Heart left ventricle (tissue), 13 donors: ENCODE measurements at regions not wholly inside any gene's neighbourhood (a gene's known extent, or its start where the extent isn't known, plus 50 kb on each side); places are given as distances from the start of the nearest gene placed in this dataset.

Experiments
- CTCF ChIP-seq, 12 donors: fragments of 200-600 bp; sonication (generic) in 4 of 12; IDR thresholded peaks; one replicate each; pipeline versions ENCODE4 v1.5.0 to v1.8.0; 2018 to 2022; ENCODE audit warnings: antibody characterized with exemption in 12 of 12, mild to moderate bottlenecking in 5 of 12
- POLR2A ChIP-seq, 2 donors: fragments of 450-650 bp; IDR thresholded peaks; one replicate each; pipeline ENCODE4 v1.6.1; 2017; ENCODE audit warnings: antibody characterized with exemption in 2 of 2, mild to moderate bottlenecking in 2 of 2, moderate library complexity in 2 of 2
- donor health status: ischemic (EF 13 %, LVEDD 7.1; RV severe dilation, severe dysfunction).
- donor health status: DM: no; HTN: yes; CAD: no.
- donor health status: DM: no; HTN: no; CAD: no.
- donor health status: ischemic (EF 25% LVEDD 6.9; RV normal size, moderate dysfunction).
- donor health status: ischemic (EF 25% LVEDD 5.7; RV mildly dilated, moderate dysfunction).
- donor health status: ischemic (EF 35%, LVEDD 5.7; RV mildly dilated, moderate dysfunction).
- donor health status: nonischemic (EF 11% LVEDD 7.7; RV severe dilation, severe dysfunction).
- donor health status: DM: yes; HTN: yes; CAD: no.
- donor health status: PGD.
- donor health status: ischemic (EF 29% LVEDD 5.4; RV normal size, mild dysfunction).
- donor health status: nonischemic (EF 23%, LVEDD 6.1; RV moderate dilation, normal function).

- TF ChIP-seq CTCF (IDR thresholded peaks at IDR 0.05) (no peak), POLR2A (IDR thresholded peaks at IDR 0.05) (no peak)
These were observed 63.4 kb upstream of the STXBP6 start for GRCh38 chr14:25113394-25113793.
